ENCODE measurements at regions not wholly inside any gene's neighbourhood (a gene's known extent, or its start where the extent isn't known, plus 50 kb on each side); places are given as distances from the start of the nearest gene placed in this dataset.

- Histone ChIP-seq H3K27me3 (no peaks in the 10 kb centered on the region), H3K4me1 (no peaks in the 10 kb centered on the region), H3K4me3 (no peak overlapping the region), H3K36me3 (no peaks in the 10 kb centered on the region), H3K9me3 (no peaks in the 10 kb centered on the region), H3K27ac (no peak overlapping the region)
- intact Hi-C loops (cut with DNase I), result no loop called here
- TF ChIP-seq, protein P1, sequence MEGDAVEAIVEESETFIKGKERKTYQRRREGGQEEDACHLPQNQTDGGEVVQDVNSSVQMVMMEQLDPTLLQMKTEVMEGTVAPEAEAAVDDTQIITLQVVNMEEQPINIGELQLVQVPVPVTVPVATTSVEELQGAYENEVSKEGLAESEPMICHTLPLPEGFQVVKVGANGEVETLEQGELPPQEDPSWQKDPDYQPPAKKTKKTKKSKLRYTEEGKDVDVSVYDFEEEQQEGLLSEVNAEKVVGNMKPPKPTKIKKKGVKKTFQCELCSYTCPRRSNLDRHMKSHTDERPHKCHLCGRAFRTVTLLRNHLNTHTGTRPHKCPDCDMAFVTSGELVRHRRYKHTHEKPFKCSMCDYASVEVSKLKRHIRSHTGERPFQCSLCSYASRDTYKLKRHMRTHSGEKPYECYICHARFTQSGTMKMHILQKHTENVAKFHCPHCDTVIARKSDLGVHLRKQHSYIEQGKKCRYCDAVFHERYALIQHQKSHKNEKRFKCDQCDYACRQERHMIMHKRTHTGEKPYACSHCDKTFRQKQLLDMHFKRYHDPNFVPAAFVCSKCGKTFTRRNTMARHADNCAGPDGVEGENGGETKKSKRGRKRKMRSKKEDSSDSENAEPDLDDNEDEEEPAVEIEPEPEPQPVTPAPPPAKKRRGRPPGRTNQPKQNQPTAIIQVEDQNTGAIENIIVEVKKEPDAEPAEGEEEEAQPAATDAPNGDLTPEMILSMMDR (IDR thresholded peaks at IDR 0.05), result no peak
- WGBS, 2 donors, result 76 to 80% methylated on average over 6 of the region's 6 CpGs
- FAIRE-seq (no peak), DNase-seq (no peak), ATAC-seq (no peak)
Observed at GRCh38 chr13:100833427-100833826, 158.8 kb upstream of the TMTC4 start.

GRCh38 chr13:100828226-100828625 lies 153.6 kb upstream of the TMTC4 start:
- intact Hi-C loops (cut with DNase I), result no loop called here
- no peak for ATAC-seq

DNA sequence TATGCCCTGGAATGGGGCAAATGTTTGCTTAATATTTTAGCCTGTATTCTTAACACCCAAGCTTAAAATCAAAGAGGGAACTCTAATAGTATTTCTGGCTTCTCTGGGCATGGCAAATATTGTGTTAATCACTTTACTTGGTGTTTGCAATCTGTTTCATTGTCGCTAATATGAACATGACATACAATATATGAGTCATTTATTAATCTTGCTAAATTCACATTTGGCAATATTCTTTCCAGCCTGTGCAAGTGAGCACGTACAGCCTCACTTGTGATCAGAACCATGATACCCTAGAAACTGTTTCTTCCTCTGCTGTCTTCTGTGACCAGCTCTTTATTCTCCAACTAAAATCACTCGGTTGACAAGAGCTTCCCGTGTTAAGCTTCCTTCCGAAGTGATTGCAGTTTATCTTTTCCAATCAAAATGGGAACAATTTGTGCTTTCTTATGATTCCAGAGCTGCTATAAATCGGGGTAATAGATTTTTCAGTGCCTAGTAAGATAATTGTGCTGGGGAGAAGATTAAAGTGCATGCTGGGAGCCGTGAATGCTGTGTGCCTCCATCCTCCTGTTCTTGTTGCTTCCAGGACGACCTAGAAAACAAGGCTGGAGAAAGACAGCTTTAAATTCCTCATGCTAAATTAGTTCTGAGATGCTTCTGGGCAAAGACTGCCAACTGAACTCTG lies 153.0 kb upstream of the TMTC4 start:
- Histone ChIP-seq H3K4me1 (no peaks in the 10 kb centered on the region), H3K4me3 (no peak overlapping the region), H3K9me3 (no peaks in the 10 kb centered on the region), H3K27ac (no peak overlapping the region), H3K27me3 (no peaks in the 10 kb centered on the region), H3K36me3 (no peaks in the 10 kb centered on the region)
- intact Hi-C loops (cut with DNase I), result no loop called here
- DNase-seq (no peak), ATAC-seq (peak in 1 of 4 donors; percentile 68), FAIRE-seq (no peak)
- TF ChIP-seq, protein P1 (IDR thresholded peaks at IDR 0.05), result no peak
- 28 to 37% methylated on average over 8 of the region's 8 CpGs for WGBS, 2 donors

More at GRCh38 chr13:100828226-100828625, 153.6 kb upstream of the TMTC4 start:
- H3K9me3 ChIP-seq, result no peaks in the 10 kb centered on the region
- WGBS, 2 donors, result 47 to 50% methylated on average over 5 of the region's 5 CpGs
- H3K27ac ChIP-seq, result no peak overlapping the region
- DNase-seq (no peak), FAIRE-seq (no peak)
- no peaks in the 10 kb centered on the region for H3K36me3 ChIP-seq
- TF ChIP-seq, protein P1 (IDR thresholded peaks at IDR 0.05), result no peak
- H3K4me3 ChIP-seq, result no peak overlapping the region
- no peaks in the 10 kb centered on the region for H3K4me1 ChIP-seq
- no peaks in the 10 kb centered on the region for H3K27me3 ChIP-seq

- no peaks in the 10 kb centered on the region for H3K27me3 ChIP-seq
- no peaks in the 10 kb centered on the region for H3K9me3 ChIP-seq
- DNase-seq, result no peak
- 62 to 78% methylated on average over 3 of the region's 3 CpGs for WGBS, 2 donors
- H3K36me3 ChIP-seq, result no peaks in the 10 kb centered on the region
- intact Hi-C loops (cut with DNase I), result no loop called here
- TF ChIP-seq, protein P1 (IDR thresholded peaks at IDR 0.05), result no peak
- no peaks in the 10 kb centered on the region for H3K4me1 ChIP-seq
- ATAC-seq, result no peak
- FAIRE-seq, result no peak
- no peak overlapping the region for H3K4me3 ChIP-seq
- no peak overlapping the region for H3K27ac ChIP-seq
Observed at GRCh38 chr13:100826441-100826840, 151.8 kb upstream of the TMTC4 start.

DNA sequence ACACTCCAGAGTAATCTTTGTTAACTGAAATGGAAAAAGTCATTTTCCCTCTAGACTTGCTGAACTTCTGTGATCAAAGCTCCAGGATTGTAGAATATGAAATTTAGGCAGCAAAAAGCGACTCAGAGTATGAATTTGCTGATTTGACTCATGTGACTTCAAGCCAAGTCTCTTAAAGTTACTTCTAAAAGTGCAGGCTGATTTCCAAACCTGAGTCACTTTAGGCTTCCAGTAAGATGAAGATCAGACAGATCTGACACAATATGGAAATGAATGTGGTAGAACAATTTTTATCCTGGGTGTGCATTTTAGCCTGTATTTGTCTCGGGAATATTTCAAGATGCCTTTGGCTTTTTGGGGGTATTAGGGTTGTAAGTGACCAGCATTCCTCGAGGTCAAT lies 151.0 kb upstream of the TMTC4 start:
- Histone ChIP-seq H3K9me3 (no peaks in the 10 kb centered on the region), H3K36me3 (no peaks in the 10 kb centered on the region), H3K27ac (no peak overlapping the region), H3K27me3 (no peaks in the 10 kb centered on the region), H3K4me1 (no peaks in the 10 kb centered on the region), H3K4me3 (no peak overlapping the region)
- FAIRE-seq (no peak), DNase-seq (no peak), ATAC-seq (peak in 1 of 4 donors; percentile 29)
- WGBS, 2 donors, result 71 to 77% methylated on average over 3 of the region's 3 CpGs
- intact Hi-C loops (cut with DNase I), result no loop called here
- TF ChIP-seq, protein P1 (IDR thresholded peaks at IDR 0.05), result no peak
